Esophagus squamous epithelium (tissue), 5 donors: ENCODE measurements at regions not wholly inside any gene's neighbourhood (a gene's known extent, or its start where the extent isn't known, plus 50 kb on each side); places are given as distances from the start of the nearest gene placed in this dataset.

Experiments
- DNase-seq: peaks from one replicate; lab custom pipeline; 2025; lab: John Stamatoyannopoulos, UW
- H3K27ac ChIP-seq, 4 donors: fragments of 200-600 bp; sonication (generic); one replicate each; pipeline ENCODE4 v1.5.1; 2016 to 2019; ENCODE audit warnings: mild to moderate bottlenecking in 1 of 4
- H3K27me3 ChIP-seq, 4 donors: fragments of 200-600 bp; sonication (generic); 1 replicate in 3 of 4; 2 replicates in 1 of 4; pipeline versions ENCODE4 v1.5.1 to v1.6.0; 2017 to 2021; ENCODE audit warnings: antibody characterized with exemption in 1 of 4
- H3K36me3 ChIP-seq, 3 donors: fragments of 200-600 bp; sonication (generic); one replicate each; pipeline ENCODE4 v1.5.1; 2016 to 2019
- H3K4me1 ChIP-seq, 3 donors: fragments of 200-600 bp; sonication (generic); one replicate each; pipeline ENCODE4 v1.5.1; 2017 to 2019
- H3K4me3 ChIP-seq, 4 donors: fragments of 200-600 bp; sonication (generic); 1 replicate in 3 of 4; 2 replicates in 1 of 4; pipeline ENCODE4 v1.5.1; 2016 to 2019; ENCODE audit warnings: mild to moderate bottlenecking in 2 of 4, moderate library complexity in 1 of 4
- H3K9me3 ChIP-seq, 3 donors: fragments of 200-600 bp; sonication (generic); one replicate each; pipeline ENCODE4 v1.5.1; 2016 to 2019
- CTCF ChIP-seq, 6 experiments: fragments of 450-650 bp in 4 of 6; fragments of 200-600 bp in 2 of 6; sonication (generic) in 2 of 6; IDR thresholded peaks; one replicate each; pipeline ENCODE4 v1.5.1; 2016 to 2019; ENCODE audit warnings: antibody characterized with exemption in 6 of 6, mild to moderate bottlenecking in 4 of 6, moderate library complexity in 4 of 6
- POLR2A ChIP-seq, 4 donors: fragments of 450-650 bp; IDR thresholded peaks; one replicate each; pipeline ENCODE4 v1.6.1; 2017; ENCODE audit warnings: antibody characterized with exemption in 4 of 4, mild to moderate bottlenecking in 4 of 4, moderate library complexity in 3 of 4
- WGBS, 2 donors: methylation state at CpG; one replicate each; pipeline ENCODE4 v1.1.5; 2018; 5-methylcytosine and 5-hydroxymethylcytosine counted together
- intact Hi-C: fragments of 100-400 bp; cut with DNase I; formaldehyde crosslinking; loops from one replicate; pipeline ENCODE4 v1.15.0; 2022
- donor health status: DM: yes; HTN: yes; CAD: no.

- WGBS, 2 donors = 84 to 88% methylated on average over 11 of the region's 11 CpGs
- DNase-seq = no peak
These were observed 265.4 kb upstream of the PRMT6 start for GRCh38 chr1:106791041-106791440.

GRCh38 chr1:106793651-106794050 is 262.8 kb upstream of the PRMT6 start:
- DNase-seq = no peak
- no peak overlapping the region for H3K4me3 ChIP-seq
- H3K27me3 ChIP-seq = no peaks in the 10 kb centered on the region
- no peak overlapping the region for H3K27ac ChIP-seq
- intact Hi-C loops = no loop called here
- H3K4me1 ChIP-seq = no peaks in the 10 kb centered on the region
- WGBS, 2 donors = 77 to 81% methylated on average over 2 of the region's 2 CpGs
- H3K9me3 ChIP-seq = no peaks in the 10 kb centered on the region
- no peaks in the 10 kb centered on the region for H3K36me3 ChIP-seq
- TF ChIP-seq POLR2A (IDR thresholded peaks at IDR 0.05) (no peak), CTCF (IDR thresholded peaks at IDR 0.05) (no peak)

More at GRCh38 chr1:106791041-106791440, 265.4 kb upstream of the PRMT6 start:
- no peaks in the 10 kb centered on the region for H3K4me1 ChIP-seq
- no peak for TF ChIP-seq CTCF (IDR thresholded peaks at IDR 0.05)
- TF ChIP-seq POLR2A (IDR thresholded peaks at IDR 0.05) = no peak
- H3K36me3 ChIP-seq = no peaks in the 10 kb centered on the region
- intact Hi-C loops = no loop called here
- H3K9me3 ChIP-seq = no peaks in the 10 kb centered on the region
- no peaks in the 10 kb centered on the region for H3K27me3 ChIP-seq
- H3K4me3 ChIP-seq = no peak overlapping the region
- no peak overlapping the region for H3K27ac ChIP-seq

- intact Hi-C loops = no loop called here
- TF ChIP-seq POLR2A (IDR thresholded peaks at IDR 0.05) (no peak), CTCF (IDR thresholded peaks at IDR 0.05) (no peak)
- no peak overlapping the region for H3K27ac ChIP-seq
- H3K36me3 ChIP-seq = no peaks in the 10 kb centered on the region
- H3K4me1 ChIP-seq = no peaks in the 10 kb centered on the region
- no peaks in the 10 kb centered on the region for H3K27me3 ChIP-seq
- no peaks in the 10 kb centered on the region for H3K9me3 ChIP-seq
- H3K4me3 ChIP-seq = no peak overlapping the region
- 51 to 65% methylated on average over 4 of the region's 4 CpGs for WGBS, 2 donors
- DNase-seq = no peak
These were observed 257.5 kb upstream of the PRMT6 start for GRCh38 chr1:106798991-106799390.

- Histone ChIP-seq H3K36me3 (no peaks in the 10 kb centered on the region), H3K9me3 (no peaks in the 10 kb centered on the region), H3K27ac (no peak overlapping the region), H3K27me3 (no peaks in the 10 kb centered on the region), H3K4me3 (no peak overlapping the region), H3K4me1 (no peaks in the 10 kb centered on the region)
- no peak for DNase-seq
- 45 to 47% methylated on average over 1 of the region's 1 CpG for WGBS, 2 donors
- no peak for TF ChIP-seq POLR2A (IDR thresholded peaks at IDR 0.05)
- TF ChIP-seq CTCF (IDR thresholded peaks at IDR 0.05) = no peak
- intact Hi-C loops = no loop called here
These were observed 254.3 kb upstream of the PRMT6 start for GRCh38 chr1:106802181-106802580.

- intact Hi-C loops = no loop called here
These were observed 242.1 kb upstream of the PRMT6 start for GRCh38 chr1:106814418-106814817.

More at GRCh38 chr1:106814418-106814817, 242.1 kb upstream of the PRMT6 start:
- WGBS, 2 donors = 31 to 57% methylated on average over 2 of the region's 2 CpGs
- H3K4me1 ChIP-seq = no peaks in the 10 kb centered on the region
- no peaks in the 10 kb centered on the region for H3K36me3 ChIP-seq
- no peak overlapping the region for H3K27ac ChIP-seq
- no peaks in the 10 kb centered on the region for H3K9me3 ChIP-seq
- no peak overlapping the region for H3K4me3 ChIP-seq
- no peak for DNase-seq
- no peaks in the 10 kb centered on the region for H3K27me3 ChIP-seq
- no peak for TF ChIP-seq POLR2A (IDR thresholded peaks at IDR 0.05)
- no peak for TF ChIP-seq CTCF (IDR thresholded peaks at IDR 0.05)
